NCI-H1436 treated with DMSO at 0.1 percent for 48 hours (cell line): ENCODE measurements at regions not wholly inside any gene's neighbourhood (a gene's known extent, or its start where the extent isn't known, plus 50 kb on each side); places are given as distances from the start of the nearest gene placed in this dataset.
"Not testable (repeated sequence)": the region's sequence is repeated elsewhere in the genome, so short reads cannot be mapped to it uniquely, and the experiment has no call there.

Experiments
- DNase-seq: peaks from one replicate; lab custom pipeline; 2025; lab: John Stamatoyannopoulos, UW

GRCh38 chr12:13348464-13348863, 151.9 kb downstream of the EMP1 start:
- DNase-seq: no peak

- DNase-seq: no peak
Measured at GRCh38 chr12:13347241-13348043, 150.9 kb downstream of the EMP1 start.

- no peak for DNase-seq
Measured at GRCh38 chr12:13345722-13346121, 149.2 kb downstream of the EMP1 start.

GRCh38 chr12:13343375-13343774, 146.8 kb downstream of the EMP1 start:
- no peak for DNase-seq

GRCh38 chr12:13342971-13343370, 146.4 kb downstream of the EMP1 start:
- DNase-seq: no peak

GRCh38 chr12:13340149-13340548, 143.6 kb downstream of the EMP1 start:
- DNase-seq: no peak

- no peak for DNase-seq
Measured at GRCh38 chr12:13339538-13339937, 143.0 kb downstream of the EMP1 start.

- no peak for DNase-seq
Measured at GRCh38 chr12:13339091-13339490, 142.6 kb downstream of the EMP1 start.

- no peak for DNase-seq
Measured at GRCh38 chr12:13337791-13338190, 141.3 kb downstream of the EMP1 start.

- DNase-seq: no peak
Measured at GRCh38 chr12:13336216-13336615, 139.7 kb downstream of the EMP1 start.

GRCh38 chr12:13328535-13328934, 132.0 kb downstream of the EMP1 start:
- no peak for DNase-seq

- DNase-seq: no peak
Measured at GRCh38 chr12:13326076-13326475, 129.6 kb downstream of the EMP1 start.

- DNase-seq: not testable (repeated sequence)
Measured at GRCh38 chr12:13325037-13325436, 128.5 kb downstream of the EMP1 start.

GRCh38 chr12:13318231-13319015, 121.9 kb downstream of the EMP1 start:
- no peak for DNase-seq

- DNase-seq: no peak
Measured at GRCh38 chr12:13316587-13317246, 120.2 kb downstream of the EMP1 start.

GRCh38 chr12:13313886-13314285, 117.4 kb downstream of the EMP1 start:
- no peak for DNase-seq

GRCh38 chr12:13311551-13311950, 115.0 kb downstream of the EMP1 start:
- no peak for DNase-seq

GRCh38 chr12:13307143-13307816, 110.8 kb downstream of the EMP1 start:
- DNase-seq: no peak

- DNase-seq: no peak
Measured at GRCh38 chr12:13304924-13305323, 108.4 kb downstream of the EMP1 start.

- no peak for DNase-seq
Measured at GRCh38 chr12:13299457-13299856, 102.9 kb downstream of the EMP1 start.

- DNase-seq: no peak
Measured at GRCh38 chr12:13293096-13293495, 96.6 kb downstream of the EMP1 start.

GRCh38 chr12:13289653-13290289, 93.2 kb downstream of the EMP1 start:
- no peak for DNase-seq
